Coronary artery (tissue), 2 donors: ENCODE measurements at regions not wholly inside any gene's neighbourhood (a gene's known extent, or its start where the extent isn't known, plus 50 kb on each side); places are given as distances from the start of the nearest gene placed in this dataset.
A peak's percentile ranks its signal among the peaks of the same experiment; 100 is the strongest.

ENCODE experiments used
- DNase-seq: peaks from one replicate; pipeline ENCODE4 v3.0.0-alpha.2; 2017; ENCODE audit warnings: low spot score
- H3K27ac ChIP-seq, 2 donors: fragments of 200-600 bp; sonication (generic); one replicate each; pipeline ENCODE4 v1.5.1; 2016 to 2019
- H3K4me3 ChIP-seq: fragments of 200-600 bp; sonication (generic); 2 replicates; pipeline ENCODE4 v1.5.1; 2016; ENCODE audit warnings: mild to moderate bottlenecking, moderate library complexity
- TF ChIP-seq, protein P1 (sequence below): fragments of 200-600 bp; sonication (generic); IDR thresholded peaks from one replicate; pipeline ENCODE4 v1.5.1; 2019; ENCODE audit warnings: antibody characterized with exemption

DNA sequence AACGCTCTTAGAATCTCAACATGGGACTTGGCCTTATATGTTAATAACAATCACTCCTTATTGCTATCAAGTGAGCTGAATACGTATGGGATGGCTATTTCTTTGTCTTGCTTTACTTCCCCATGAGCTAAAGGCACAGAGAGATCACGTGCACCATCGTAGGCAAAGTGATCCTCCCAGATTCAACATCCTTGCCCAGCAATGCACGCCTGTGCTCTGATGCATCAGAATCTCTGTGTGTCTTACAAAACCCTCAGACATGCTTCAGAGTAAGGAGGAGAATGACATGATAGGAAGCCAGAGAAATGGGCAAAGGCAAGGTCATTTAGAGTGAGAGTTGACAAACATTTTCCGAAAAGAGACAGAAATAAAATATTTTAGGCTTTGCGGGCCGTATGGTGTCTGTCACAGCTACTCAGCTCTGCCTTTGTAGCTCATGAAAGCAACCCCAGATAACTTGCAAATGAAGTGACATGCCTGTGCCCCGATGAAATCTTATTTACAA is 277.6 kb upstream of the CDH4 start:
- no peak overlapping the region for H3K27ac ChIP-seq
- no peak overlapping the region for H3K4me3 ChIP-seq
- peak; percentile 21 for DNase-seq
- TF ChIP-seq, protein P1, sequence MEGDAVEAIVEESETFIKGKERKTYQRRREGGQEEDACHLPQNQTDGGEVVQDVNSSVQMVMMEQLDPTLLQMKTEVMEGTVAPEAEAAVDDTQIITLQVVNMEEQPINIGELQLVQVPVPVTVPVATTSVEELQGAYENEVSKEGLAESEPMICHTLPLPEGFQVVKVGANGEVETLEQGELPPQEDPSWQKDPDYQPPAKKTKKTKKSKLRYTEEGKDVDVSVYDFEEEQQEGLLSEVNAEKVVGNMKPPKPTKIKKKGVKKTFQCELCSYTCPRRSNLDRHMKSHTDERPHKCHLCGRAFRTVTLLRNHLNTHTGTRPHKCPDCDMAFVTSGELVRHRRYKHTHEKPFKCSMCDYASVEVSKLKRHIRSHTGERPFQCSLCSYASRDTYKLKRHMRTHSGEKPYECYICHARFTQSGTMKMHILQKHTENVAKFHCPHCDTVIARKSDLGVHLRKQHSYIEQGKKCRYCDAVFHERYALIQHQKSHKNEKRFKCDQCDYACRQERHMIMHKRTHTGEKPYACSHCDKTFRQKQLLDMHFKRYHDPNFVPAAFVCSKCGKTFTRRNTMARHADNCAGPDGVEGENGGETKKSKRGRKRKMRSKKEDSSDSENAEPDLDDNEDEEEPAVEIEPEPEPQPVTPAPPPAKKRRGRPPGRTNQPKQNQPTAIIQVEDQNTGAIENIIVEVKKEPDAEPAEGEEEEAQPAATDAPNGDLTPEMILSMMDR, result no peak

DNA sequence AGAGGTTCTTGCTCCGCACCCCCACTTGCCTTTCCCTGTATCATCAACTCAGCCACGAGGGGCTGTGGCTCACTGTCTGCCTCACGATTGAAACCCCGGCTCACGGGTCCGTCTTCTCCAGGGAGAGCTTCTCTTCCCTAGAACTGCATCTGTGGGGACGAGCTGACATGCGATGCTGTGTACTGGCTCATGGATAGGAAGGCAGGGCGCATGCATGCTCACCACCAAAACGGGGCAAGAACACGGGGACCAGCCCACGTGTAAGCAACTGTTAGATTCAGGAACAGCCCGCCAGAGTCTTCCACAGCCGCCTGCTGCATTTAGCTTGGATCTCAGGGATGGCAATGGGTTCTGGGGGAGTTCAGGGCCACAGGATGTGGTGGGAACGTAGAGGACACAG is 275.9 kb upstream of the CDH4 start:
- DNase-seq, result peak; percentile 35
- H3K27ac ChIP-seq, result no peak overlapping the region
- TF ChIP-seq, protein P1, result no peak
- H3K4me3 ChIP-seq, result no peak overlapping the region

DNA sequence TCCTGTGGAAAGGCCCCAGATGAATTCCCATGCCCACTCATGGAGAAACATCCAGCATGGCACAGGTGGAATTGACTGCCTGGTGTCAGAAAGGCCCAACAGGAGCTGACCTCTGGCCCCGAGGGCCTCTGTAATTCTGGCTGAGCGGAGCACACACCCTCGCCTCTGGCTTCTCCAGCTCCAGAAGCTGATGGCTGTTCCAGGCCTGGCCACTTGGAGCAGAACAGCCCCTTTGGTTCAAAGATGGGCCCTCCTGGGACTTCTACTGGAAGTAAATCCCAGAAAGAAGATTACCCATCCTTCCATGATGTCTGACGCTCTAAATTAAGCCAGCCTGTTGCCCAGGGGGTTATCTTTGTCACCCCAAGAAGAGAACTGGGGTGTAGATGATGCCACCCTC is 275.1 kb upstream of the CDH4 start:
- no peak for DNase-seq
- TF ChIP-seq, protein P1, result no peak
- no peak overlapping the region for H3K27ac ChIP-seq

DNA sequence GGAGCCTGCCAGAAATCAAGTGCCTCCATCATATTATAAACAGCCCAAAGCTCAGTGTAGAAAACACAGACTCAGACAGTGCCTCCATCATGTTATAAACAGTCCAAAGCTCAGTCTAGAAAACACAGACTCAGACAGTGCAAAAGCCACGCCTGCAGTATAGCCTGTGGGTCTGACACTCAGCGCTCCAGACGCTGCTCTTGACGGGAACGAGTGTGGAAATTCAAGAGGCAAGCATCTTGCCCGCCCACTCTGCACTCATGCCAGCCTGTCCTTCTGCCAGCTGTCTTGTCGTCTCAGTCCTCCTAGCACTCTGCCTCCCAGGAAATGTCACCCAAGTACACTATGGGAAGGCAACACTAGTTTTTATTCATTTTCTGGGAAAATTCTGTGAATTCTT is 274.2 kb upstream of the CDH4 start:
- TF ChIP-seq, protein P1, result no peak
- no peak overlapping the region for H3K27ac ChIP-seq
- peak; percentile 17 for DNase-seq
- H3K4me3 ChIP-seq, result no peak overlapping the region

More for the DNA sequence above, 275.1 kb upstream of the CDH4 start:
- no peak overlapping the region for H3K4me3 ChIP-seq

DNA sequence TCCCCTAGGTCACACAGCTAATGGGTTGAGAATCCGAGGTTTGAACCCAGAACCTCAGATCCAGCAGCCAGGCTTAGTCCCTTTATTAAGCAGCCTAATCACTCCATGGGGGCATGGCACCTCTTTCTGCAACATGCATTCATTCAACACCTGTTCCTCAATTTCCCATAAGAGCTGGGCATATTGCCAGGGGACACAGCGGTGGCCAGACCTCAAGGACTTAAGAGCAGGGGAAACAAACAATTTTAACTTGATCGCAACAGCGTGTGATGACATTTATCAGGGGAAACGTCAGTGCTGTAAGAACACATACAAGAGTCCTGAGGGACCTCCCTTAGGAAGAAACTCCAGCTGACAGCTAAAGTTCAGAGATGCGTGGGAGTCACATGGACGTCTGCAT is 267.4 kb upstream of the CDH4 start:
- H3K27ac ChIP-seq, result no peak overlapping the region
- TF ChIP-seq, protein P1, result no peak
- no peak for DNase-seq
- no peak overlapping the region for H3K4me3 ChIP-seq

DNA sequence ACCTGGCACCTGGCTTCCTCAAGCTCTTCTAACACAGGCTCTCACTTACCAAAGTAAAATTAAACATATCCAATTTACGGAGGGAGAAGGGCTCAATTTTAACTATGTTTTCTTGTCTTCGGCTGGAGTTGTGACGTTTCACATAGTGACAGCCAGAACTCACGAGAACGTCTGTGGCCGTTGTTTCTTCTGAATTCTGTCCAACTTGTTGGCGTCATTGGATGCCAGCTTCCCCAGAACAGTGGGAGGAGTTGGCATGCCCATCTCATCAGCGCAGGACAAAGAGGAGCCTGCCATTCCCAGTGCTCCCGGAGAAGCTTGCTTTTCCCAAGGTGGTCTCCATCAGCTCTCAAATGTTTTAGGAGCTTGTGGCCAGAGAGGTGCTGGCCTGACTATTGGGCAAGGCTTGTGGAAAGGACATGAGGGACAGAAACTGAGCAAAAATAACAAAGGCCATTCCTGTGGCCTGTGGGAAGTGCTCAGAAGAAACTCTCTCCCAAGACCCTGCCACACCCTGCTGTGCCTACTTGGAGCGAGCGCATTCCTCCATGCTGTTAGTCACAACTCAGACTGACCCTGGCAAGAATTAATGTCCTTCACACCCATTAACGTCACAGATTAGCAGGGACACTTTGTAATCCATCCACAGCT is 265.4 kb upstream of the CDH4 start:
- no peak overlapping the region for H3K27ac ChIP-seq
- TF ChIP-seq, protein P1, result no peak
- DNase-seq, result no peak
- H3K4me3 ChIP-seq, result no peak overlapping the region

DNA sequence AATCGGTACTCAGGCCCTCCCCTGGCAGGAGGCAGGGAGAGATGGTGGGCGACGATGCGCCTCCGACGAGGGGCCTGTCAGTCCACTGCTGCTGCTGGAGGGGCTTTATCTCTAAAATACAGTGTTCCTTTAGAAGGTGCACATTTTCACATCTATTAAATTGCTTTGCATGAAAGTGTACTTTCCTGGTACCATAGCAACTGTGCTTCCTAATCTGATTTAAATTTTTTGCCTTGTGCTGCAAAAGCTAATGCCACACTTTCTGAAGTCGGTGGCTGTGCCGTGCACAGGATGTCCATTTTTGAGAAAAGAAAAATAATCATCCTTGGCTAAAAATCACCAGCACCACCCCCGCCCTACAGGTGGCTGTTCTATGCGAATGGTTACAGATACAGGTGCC is 262.0 kb upstream of the CDH4 start:
- Histone ChIP-seq H3K27ac (no peak overlapping the region), H3K4me3 (no peak overlapping the region)
- no peak for DNase-seq
- TF ChIP-seq, protein P1, result no peak
